Stomach (tissue), 8 donors: ENCODE measurements at regions not wholly inside any gene's neighbourhood (a gene's known extent, or its start where the extent isn't known, plus 50 kb on each side); places are given as distances from the start of the nearest gene placed in this dataset.

ENCODE experiments used
- DNase-seq, 2 donors: peaks; one replicate each; pipeline versions ENCODE4 v3.0.0 to v3.0.0-alpha.2; 2013 to 2019
- H3K27ac ChIP-seq, 5 donors: fragments of 200-600 bp in 4 of 5; sonication (generic) in 4 of 5; one replicate each; pipeline ENCODE4 v1.5.1; 2013 to 2019; ENCODE audit warnings: mild to moderate bottlenecking in 1 of 5, moderate library complexity in 1 of 5
- H3K27me3 ChIP-seq, 3 donors: fragments of 200-600 bp; sonication (generic); one replicate each; pipeline ENCODE4 v1.5.1; 2017 to 2019; ENCODE audit warnings: mixed run types in 1 of 3
- H3K36me3 ChIP-seq, 4 donors: fragments of 200-600 bp; sonication (generic); 1 replicate in 3 of 4; 2 replicates in 1 of 4; pipeline ENCODE4 v1.5.1; 2016 to 2019
- H3K4me1 ChIP-seq, 4 donors: fragments of 200-600 bp; sonication (generic); one replicate each; pipeline ENCODE4 v1.5.1; 2016 to 2019
- H3K4me3 ChIP-seq, 4 donors: fragments of 200-600 bp; sonication (generic) in 3 of 4; one replicate each; pipeline ENCODE4 v1.5.1; 2016 to 2019; ENCODE audit warnings: mild to moderate bottlenecking in 1 of 4
- H3K9me3 ChIP-seq, 4 donors: fragments of 200-600 bp; sonication (generic); one replicate each; pipeline ENCODE4 v1.5.1; 2016 to 2019
- CTCF ChIP-seq, 7 experiments: fragments of 450-650 bp in 4 of 7; fragments of 200-600 bp in 3 of 7; sonication (generic) in 3 of 7; IDR thresholded peaks; one replicate each; pipeline ENCODE4 v1.5.1; 2016 to 2019; ENCODE audit warnings: antibody characterized with exemption in 7 of 7, control low read depth in 2 of 7, mild to moderate bottlenecking in 1 of 7
- EP300 ChIP-seq: sonication (generic); formaldehyde crosslinking; IDR thresholded peaks from one replicate; pipeline ENCODE4 v1.6.1; 2017; ENCODE audit warnings: antibody characterized with exemption
- POLR2A ChIP-seq, 4 donors: fragments of 450-650 bp; IDR thresholded peaks; one replicate each; pipeline ENCODE4 v1.6.1; 2016; ENCODE audit warnings: antibody characterized with exemption in 4 of 4, control low read depth in 2 of 4, mild to moderate bottlenecking in 1 of 4, moderate library complexity in 1 of 4
- POLR2AphosphoS5 ChIP-seq, 3 donors: sonication (generic); formaldehyde crosslinking; IDR thresholded peaks; one replicate each; pipeline ENCODE4 v1.6.1; 2016; ENCODE audit warnings: antibody characterized with exemption in 3 of 3
- WGBS, 5 donors: extraction: QIAGEN DNeasy Blood & Tissue Kit in 3 of 5; methylation state at CpG; one replicate each; pipeline versions ENCODE4 v1.1.5 to v1.1.7; 2013 to 2018; 5-methylcytosine and 5-hydroxymethylcytosine counted together
- intact Hi-C: fragments of 100-400 bp; cut with DNase I; formaldehyde crosslinking; loops from one replicate; pipeline ENCODE4 v1.15.1; 2023; ENCODE audit warnings: low total_unique reads
- donor health status: healthy with polysubstance abuse.
- donor health status: Bipolar disorder and iron deficiency.
- donor health status: healthy.

- H3K27me3 ChIP-seq: no peaks in the 10 kb centered on the region
- no peak for TF ChIP-seq POLR2A (IDR thresholded peaks at IDR 0.05)
- no peak for TF ChIP-seq EP300
- TF ChIP-seq POLR2AphosphoS5 (IDR thresholded peaks at IDR 0.05): no peak
- TF ChIP-seq CTCF (IDR thresholded peaks at IDR 0.05): no peak
- no peaks in the 10 kb centered on the region for H3K36me3 ChIP-seq
- no peak overlapping the region for H3K4me3 ChIP-seq
- H3K9me3 ChIP-seq: no peaks in the 10 kb centered on the region
- no peaks in the 10 kb centered on the region for H3K4me1 ChIP-seq
- intact Hi-C loops: no loop called here
- 52 to 65% (median 59%) methylated on average over 6 of the region's 6 CpGs for WGBS, 5 donors
- H3K27ac ChIP-seq: no peak overlapping the region
- DNase-seq: peak in 1 of 2 donors; percentile 2
Measured at GRCh38 chr12:16949871-16950667, 344.1 kb upstream of the LMO3 start.

- WGBS, 5 donors: 46 to 67% (median 59%) methylated on average over 3 of the region's 3 CpGs
- Histone ChIP-seq H3K4me1 (no peaks in the 10 kb centered on the region), H3K9me3 (no peaks in the 10 kb centered on the region), H3K4me3 (no peak overlapping the region), H3K27me3 (no peaks in the 10 kb centered on the region), H3K27ac (no peak overlapping the region), H3K36me3 (no peaks in the 10 kb centered on the region)
- no peak for TF ChIP-seq POLR2AphosphoS5 (IDR thresholded peaks at IDR 0.05)
- TF ChIP-seq CTCF (IDR thresholded peaks at IDR 0.05): no peak
- no peak for TF ChIP-seq POLR2A (IDR thresholded peaks at IDR 0.05)
- TF ChIP-seq EP300: no peak
- no peak for DNase-seq
- intact Hi-C loops: no loop called here
Measured at GRCh38 chr12:16949371-16949770, 343.4 kb upstream of the LMO3 start.

- H3K27me3 ChIP-seq: no peaks in the 10 kb centered on the region
- DNase-seq: no peak
- no peak overlapping the region for H3K4me3 ChIP-seq
- H3K27ac ChIP-seq: no peak overlapping the region
- H3K4me1 ChIP-seq: no peaks in the 10 kb centered on the region
- no peaks in the 10 kb centered on the region for H3K9me3 ChIP-seq
- no peaks in the 10 kb centered on the region for H3K36me3 ChIP-seq
- intact Hi-C loops: no loop called here
- TF ChIP-seq EP300: no peak
- no peak for TF ChIP-seq CTCF (IDR thresholded peaks at IDR 0.05)
- TF ChIP-seq POLR2A (IDR thresholded peaks at IDR 0.05): no peak
- TF ChIP-seq POLR2AphosphoS5 (IDR thresholded peaks at IDR 0.05): no peak
Measured at GRCh38 chr12:16946704-16947103, 340.7 kb upstream of the LMO3 start.

GRCh38 chr12:16939871-16940306 lies 333.9 kb upstream of the LMO3 start:
- Histone ChIP-seq H3K27ac (no peak overlapping the region), H3K4me1 (no peaks in the 10 kb centered on the region), H3K4me3 (no peak overlapping the region), H3K27me3 (no peaks in the 10 kb centered on the region), H3K36me3 (no peaks in the 10 kb centered on the region), H3K9me3 (peaks cover 0 to 16% (median 4%) of the 10 kb centered on the region in 4 donors)
- WGBS, 5 donors: 28 to 40% (median 35%) methylated on average over 6 of the region's 6 CpGs
- intact Hi-C loops: no loop called here
- TF ChIP-seq POLR2AphosphoS5 (IDR thresholded peaks at IDR 0.05): no peak
- TF ChIP-seq EP300: no peak
- TF ChIP-seq CTCF (IDR thresholded peaks at IDR 0.05): peak in 5 of 7 experiments; percentile 41 to 75 (median 50)
- DNase-seq: peak; percentile 44 to 68
